MCF 10A (cell line): ENCODE measurements at regions not wholly inside any gene's neighbourhood (a gene's known extent, or its start where the extent isn't known, plus 50 kb on each side); places are given as distances from the start of the nearest gene placed in this dataset.

ENCODE experiments used
- BruUV-seq: library from RNA; stranded (reverse); fragments of 400-500 nt; replicated peaks from 2 replicates; lab custom pipeline; 2021; lab: Mats Ljungman, UMichigan
- CTCF ChIA-PET: fragments of 300-600 bp; sonication (Branson Sonifier 250); formaldehyde crosslinking; extraction: SDS; loops from one replicate; lab custom pipeline; 2021; ENCODE audit warnings: antibody characterized with exemption, inconsistent platforms; lab: Yijun Ruan, JAX
- POLR2A ChIA-PET: fragments of 300-600, 350-650 bp; sonication (Branson Sonifier 250); formaldehyde crosslinking; extraction: SDS; loops from one replicate; lab custom pipeline; 2020; ENCODE audit warnings: antibody characterized with exemption, inconsistent platforms; lab: Yijun Ruan, JAX
- DNase-seq: peaks from one replicate; pipeline ENCODE4 v3.0.0-alpha.2; 2018; ENCODE audit not compliant: unreplicated experiment
- H3K27ac Mint-ChIP-seq: one replicate; pipeline ENCODE4 v1.8.0; 2022; ENCODE audit warnings: mild to moderate bottlenecking, low read depth, mixed read lengths; ENCODE audit not compliant: unreplicated experiment
- H3K27me3 Mint-ChIP-seq: one replicate; pipeline ENCODE4 v1.8.0; 2022; ENCODE audit warnings: mixed read lengths; ENCODE audit not compliant: insufficient read depth, unreplicated experiment
- H3K36me3 Mint-ChIP-seq: one replicate; pipeline ENCODE4 v1.8.0; 2022; ENCODE audit warnings: mild to moderate bottlenecking, moderate library complexity, mixed read lengths; ENCODE audit not compliant: insufficient read depth, unreplicated experiment
- H3K4me1 Mint-ChIP-seq: one replicate; pipeline ENCODE4 v1.8.0; 2022; ENCODE audit warnings: mixed read lengths; ENCODE audit not compliant: insufficient read depth, unreplicated experiment
- H3K4me3 Mint-ChIP-seq: one replicate; pipeline ENCODE4 v1.8.0; 2022; ENCODE audit warnings: mild to moderate bottlenecking, moderate library complexity, mixed read lengths; ENCODE audit not compliant: unreplicated experiment
- H3K9me3 Mint-ChIP-seq: one replicate; pipeline ENCODE4 v1.8.0; 2022; ENCODE audit warnings: mixed read lengths; ENCODE audit not compliant: unreplicated experiment
- intact Hi-C: fragments of 100-400 bp; cut with micrococcal nuclease; formaldehyde crosslinking; loops from 2 replicates; pipeline ENCODE4 v1.14.1; 2022
- TF ChIP-seq, protein P1 (sequence below): fragments of 200-600 bp; IDR thresholded peaks from one replicate; pipeline ENCODE4 v1.8.0; 2022; ENCODE audit warnings: antibody characterized with exemption, mild to moderate bottlenecking; ENCODE audit not compliant: unreplicated experiment

DNA sequence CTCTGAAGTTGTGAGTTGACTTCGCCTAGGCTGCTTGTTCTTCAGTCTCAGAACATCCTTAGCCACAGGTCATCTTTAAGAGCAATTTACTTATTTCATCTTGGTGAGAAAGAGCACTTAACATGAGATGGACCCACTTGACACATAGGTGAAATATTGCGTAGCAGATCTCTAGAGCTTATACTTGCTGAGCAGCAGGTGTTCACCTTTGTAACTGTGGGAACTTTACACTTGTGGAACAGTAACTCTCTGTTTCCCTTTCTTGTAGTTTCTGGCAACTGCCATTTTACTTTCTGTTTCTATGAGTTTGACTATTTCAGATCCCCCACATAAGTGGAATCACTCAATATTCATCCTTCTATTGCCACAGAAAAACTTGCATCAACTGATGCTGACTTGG, 95.7 kb downstream of the SLC10A2 start:
- Mint-ChIP-seq H3K27me3 (no peaks in the 10 kb centered on the region), H3K36me3 (no peaks in the 10 kb centered on the region), H3K27ac (no peak overlapping the region), H3K4me3 (no peak overlapping the region), H3K4me1 (no peaks in the 10 kb centered on the region), H3K9me3 (no peaks in the 10 kb centered on the region)
- intact Hi-C loops = no loop called here
- BruUV-seq = no TSS peak
- no peak for DNase-seq
- ChIA-PET CTCF (interaction anchor here (0.6 to 1.2 kb wide), 3 partner anchors 14 to 169 kb away, joined by 3 to 5 read pairs (median 3); no protein-coding TSS in a partner anchor), POLR2A (no interaction called here)
- TF ChIP-seq, protein P1, sequence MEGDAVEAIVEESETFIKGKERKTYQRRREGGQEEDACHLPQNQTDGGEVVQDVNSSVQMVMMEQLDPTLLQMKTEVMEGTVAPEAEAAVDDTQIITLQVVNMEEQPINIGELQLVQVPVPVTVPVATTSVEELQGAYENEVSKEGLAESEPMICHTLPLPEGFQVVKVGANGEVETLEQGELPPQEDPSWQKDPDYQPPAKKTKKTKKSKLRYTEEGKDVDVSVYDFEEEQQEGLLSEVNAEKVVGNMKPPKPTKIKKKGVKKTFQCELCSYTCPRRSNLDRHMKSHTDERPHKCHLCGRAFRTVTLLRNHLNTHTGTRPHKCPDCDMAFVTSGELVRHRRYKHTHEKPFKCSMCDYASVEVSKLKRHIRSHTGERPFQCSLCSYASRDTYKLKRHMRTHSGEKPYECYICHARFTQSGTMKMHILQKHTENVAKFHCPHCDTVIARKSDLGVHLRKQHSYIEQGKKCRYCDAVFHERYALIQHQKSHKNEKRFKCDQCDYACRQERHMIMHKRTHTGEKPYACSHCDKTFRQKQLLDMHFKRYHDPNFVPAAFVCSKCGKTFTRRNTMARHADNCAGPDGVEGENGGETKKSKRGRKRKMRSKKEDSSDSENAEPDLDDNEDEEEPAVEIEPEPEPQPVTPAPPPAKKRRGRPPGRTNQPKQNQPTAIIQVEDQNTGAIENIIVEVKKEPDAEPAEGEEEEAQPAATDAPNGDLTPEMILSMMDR = no peak

DNA sequence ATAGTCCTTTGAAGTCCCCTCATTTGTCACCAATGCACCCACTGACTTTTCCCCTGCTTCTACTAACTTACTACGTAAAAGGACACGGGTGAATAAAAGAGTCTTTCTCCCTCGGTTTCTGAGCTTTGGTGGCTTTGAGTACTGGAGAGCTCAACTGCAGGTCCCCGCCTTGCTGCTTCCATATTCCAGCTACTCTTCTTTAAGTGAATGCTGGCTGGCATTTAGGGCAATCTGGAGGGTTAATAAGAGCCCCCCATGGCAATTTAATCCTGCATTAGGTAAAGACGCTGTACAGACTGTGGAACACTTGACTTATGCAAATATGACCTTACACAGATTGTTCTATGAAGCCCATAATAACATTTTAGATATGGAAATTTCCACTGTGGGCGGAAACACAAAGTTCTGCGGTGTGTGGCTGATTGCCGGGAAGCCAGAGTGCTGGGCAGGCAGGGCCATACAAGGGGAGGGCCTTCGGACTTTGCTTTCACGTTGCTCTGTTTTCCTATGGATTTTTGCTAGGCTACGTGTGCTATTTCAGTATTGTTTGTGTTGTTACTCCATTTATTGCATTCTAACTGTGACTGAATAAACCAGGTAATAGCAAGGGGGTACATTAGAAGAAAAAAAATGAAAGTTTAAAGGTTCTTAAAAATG, 97.5 kb downstream of the SLC10A2 start:
- DNase-seq = no peak
- Mint-ChIP-seq H3K4me3 (no peak overlapping the region), H3K36me3 (no peaks in the 10 kb centered on the region), H3K27ac (no peak overlapping the region), H3K9me3 (no peaks in the 10 kb centered on the region), H3K27me3 (no peaks in the 10 kb centered on the region), H3K4me1 (no peaks in the 10 kb centered on the region)
- CTCF ChIA-PET = no interaction called here
- intact Hi-C loops = no loop called here
- TF ChIP-seq, protein P1 = no peak
- no TSS peak for BruUV-seq
- POLR2A ChIA-PET = no interaction called here

DNA sequence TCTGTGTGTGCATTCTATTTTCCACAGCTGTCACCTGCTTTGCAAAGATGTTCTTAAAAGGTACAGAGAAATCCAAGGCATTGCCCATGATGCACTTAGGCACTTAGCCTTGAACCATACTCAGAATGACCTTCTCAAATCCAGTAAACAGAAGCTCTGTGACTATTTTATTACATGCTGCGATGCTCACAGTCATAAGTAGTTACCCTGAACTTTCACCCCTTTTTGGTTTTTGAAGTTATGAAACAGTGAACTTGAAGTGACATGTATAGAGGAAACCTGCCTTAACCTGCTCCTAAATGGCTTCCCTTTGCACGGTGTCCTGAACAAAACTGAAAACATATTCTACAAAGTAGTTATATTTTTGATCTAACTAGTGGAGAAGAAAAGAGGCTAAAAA, 100.4 kb downstream of the SLC10A2 start:
- Mint-ChIP-seq H3K27me3 (no peaks in the 10 kb centered on the region), H3K4me1 (no peaks in the 10 kb centered on the region), H3K27ac (no peak overlapping the region), H3K9me3 (no peaks in the 10 kb centered on the region), H3K36me3 (no peaks in the 10 kb centered on the region), H3K4me3 (no peak overlapping the region)
- intact Hi-C loops = no loop called here
- no TSS peak for BruUV-seq
- peak; percentile 8 for DNase-seq
- TF ChIP-seq, protein P1 = no peak
- ChIA-PET POLR2A (no interaction called here), CTCF (interaction anchor here (0.6 kb wide), 1 partner anchor 15 kb away, joined by 3 read pairs; no protein-coding TSS in a partner anchor)

DNA sequence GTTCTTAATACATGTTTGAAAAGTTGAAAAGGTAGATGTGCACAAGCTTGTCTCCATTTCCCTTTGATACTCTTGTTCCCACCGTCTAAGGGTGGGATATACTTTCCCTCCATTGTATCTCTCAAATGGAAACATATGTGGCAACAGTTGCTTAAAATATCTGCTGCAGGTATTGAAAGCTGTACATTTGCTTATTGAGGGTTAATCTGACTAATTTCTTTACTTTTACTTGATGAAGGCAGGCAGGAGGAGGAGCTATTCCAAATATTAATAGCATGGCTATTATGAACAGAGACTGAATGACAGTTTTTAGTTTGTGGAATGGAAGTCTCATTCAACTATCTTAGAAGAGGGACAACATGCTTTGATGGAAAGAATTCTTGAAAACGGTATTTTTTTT, 103.8 kb downstream of the SLC10A2 start:
- ChIA-PET CTCF (no interaction called here), POLR2A (no interaction called here)
- TF ChIP-seq, protein P1 = no peak
- Mint-ChIP-seq H3K27me3 (no peaks in the 10 kb centered on the region), H3K9me3 (no peaks in the 10 kb centered on the region), H3K27ac (no peak overlapping the region), H3K4me1 (no peaks in the 10 kb centered on the region), H3K36me3 (no peaks in the 10 kb centered on the region), H3K4me3 (no peak overlapping the region)
- intact Hi-C loops = no loop called here
- DNase-seq = no peak
- BruUV-seq = no TSS peak
